Astrocyte of the cerebellum (primary cell): ENCODE measurements at regions not wholly inside any gene's neighbourhood (a gene's known extent, or its start where the extent isn't known, plus 50 kb on each side); places are given as distances from the start of the nearest gene placed in this dataset.

ENCODE experiments used
- DNase-seq: peaks from one replicate; pipeline ENCODE4 v3.0.0-alpha.2; 2011; ENCODE audit warnings: low read depth
- H3K4me3 ChIP-seq: 2 replicates; pipeline ENCODE4 v1.5.1; 2011; ENCODE audit warnings: mild to moderate bottlenecking, low read depth, low read length, moderate library complexity
- in situ Hi-C: cut with HindIII; loops from 2 replicates; pipeline ENCODE4 v1.10.0; 2017; ENCODE audit warnings: low sequenced_read_pairs
- TF ChIP-seq, protein P1 (sequence below): IDR thresholded peaks from 2 replicates; pipeline ENCODE4 v1.5.1; 2012; ENCODE audit warnings: low read length, low read depth, moderate library complexity, mild to moderate bottlenecking; ENCODE audit errors: missing control alignments

DNA sequence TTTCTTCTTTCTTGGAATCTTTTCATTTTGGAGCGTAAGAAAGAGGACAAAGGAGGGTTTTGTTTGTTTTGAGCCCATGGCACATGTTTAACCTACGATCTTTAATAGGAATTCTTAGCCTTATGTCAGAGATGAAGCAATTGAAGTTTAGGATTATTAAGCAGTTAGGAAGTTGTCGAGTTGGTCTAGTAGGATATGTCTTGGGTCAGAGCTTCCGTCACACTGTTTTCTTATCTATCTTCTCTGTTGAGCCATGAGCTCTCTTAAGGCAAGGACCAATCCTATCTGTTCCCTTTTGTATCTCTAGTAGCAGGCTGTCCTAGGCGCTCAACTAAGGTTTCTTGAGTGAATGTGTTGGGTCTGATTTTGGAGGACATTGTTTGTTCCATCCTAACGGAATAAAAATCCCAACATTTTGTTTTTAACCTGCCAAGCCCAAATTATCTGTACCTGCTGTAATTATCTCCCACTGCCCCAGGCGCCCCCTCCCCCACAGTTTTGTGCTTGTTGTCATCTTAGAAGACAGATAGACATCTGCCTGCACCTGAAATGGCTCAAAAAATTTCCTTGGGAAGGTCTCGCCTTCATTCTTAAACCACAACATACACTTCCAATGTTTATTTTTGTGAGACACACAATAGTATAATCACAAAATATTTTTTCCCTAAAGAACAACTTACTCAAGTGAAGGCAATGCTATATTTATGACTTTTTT, 95.3 kb upstream of the GADD45A start:
- in situ Hi-C loops = no loop called here
- H3K4me3 ChIP-seq = no peak overlapping the region
- DNase-seq = no peak
- TF ChIP-seq, protein P1, sequence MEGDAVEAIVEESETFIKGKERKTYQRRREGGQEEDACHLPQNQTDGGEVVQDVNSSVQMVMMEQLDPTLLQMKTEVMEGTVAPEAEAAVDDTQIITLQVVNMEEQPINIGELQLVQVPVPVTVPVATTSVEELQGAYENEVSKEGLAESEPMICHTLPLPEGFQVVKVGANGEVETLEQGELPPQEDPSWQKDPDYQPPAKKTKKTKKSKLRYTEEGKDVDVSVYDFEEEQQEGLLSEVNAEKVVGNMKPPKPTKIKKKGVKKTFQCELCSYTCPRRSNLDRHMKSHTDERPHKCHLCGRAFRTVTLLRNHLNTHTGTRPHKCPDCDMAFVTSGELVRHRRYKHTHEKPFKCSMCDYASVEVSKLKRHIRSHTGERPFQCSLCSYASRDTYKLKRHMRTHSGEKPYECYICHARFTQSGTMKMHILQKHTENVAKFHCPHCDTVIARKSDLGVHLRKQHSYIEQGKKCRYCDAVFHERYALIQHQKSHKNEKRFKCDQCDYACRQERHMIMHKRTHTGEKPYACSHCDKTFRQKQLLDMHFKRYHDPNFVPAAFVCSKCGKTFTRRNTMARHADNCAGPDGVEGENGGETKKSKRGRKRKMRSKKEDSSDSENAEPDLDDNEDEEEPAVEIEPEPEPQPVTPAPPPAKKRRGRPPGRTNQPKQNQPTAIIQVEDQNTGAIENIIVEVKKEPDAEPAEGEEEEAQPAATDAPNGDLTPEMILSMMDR = no peak

DNA sequence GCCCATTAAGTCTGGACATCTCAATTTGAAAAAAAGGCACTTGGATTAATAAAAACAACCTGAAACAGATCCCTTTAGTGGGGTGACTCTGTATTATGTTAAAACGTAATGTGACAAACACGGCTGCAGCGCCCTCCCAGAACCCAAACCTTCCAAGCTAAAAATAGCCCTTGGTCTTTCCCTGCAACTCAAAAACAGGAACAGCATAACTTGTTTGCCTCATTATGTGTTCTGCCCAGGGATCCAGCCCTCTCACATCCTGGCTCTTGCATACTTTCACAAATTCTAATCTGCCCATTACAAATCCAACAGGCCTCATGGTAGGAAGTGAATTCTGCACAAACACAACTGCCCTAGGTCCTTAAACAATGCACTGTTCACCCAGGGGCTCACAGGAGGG, 94.7 kb upstream of the GADD45A start:
- TF ChIP-seq, protein P1 = no peak
- DNase-seq = no peak
- in situ Hi-C loops = no loop called here
- H3K4me3 ChIP-seq = no peak overlapping the region

DNA sequence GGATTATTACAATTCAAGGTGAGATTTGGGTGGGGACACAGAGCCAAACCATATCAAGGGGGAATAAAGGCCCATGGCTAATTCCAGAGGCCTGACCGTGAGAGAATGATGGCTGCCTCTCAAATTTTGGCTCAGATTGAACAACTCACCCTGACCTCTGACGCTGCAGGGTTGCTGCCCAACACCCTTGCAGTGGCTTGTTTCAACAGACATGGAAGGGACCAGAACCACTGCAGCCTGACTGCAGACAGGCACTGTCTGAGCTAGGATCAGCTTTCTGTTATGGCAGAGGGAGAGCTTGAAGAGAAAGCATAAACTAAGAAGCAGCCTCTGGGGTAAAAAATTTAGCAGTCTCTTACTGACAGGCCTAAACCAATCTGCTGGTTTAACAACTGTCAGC, 90.2 kb upstream of the GADD45A start:
- DNase-seq = no peak
- H3K4me3 ChIP-seq = no peak overlapping the region
- in situ Hi-C loops = no loop called here
- TF ChIP-seq, protein P1 = no peak

DNA sequence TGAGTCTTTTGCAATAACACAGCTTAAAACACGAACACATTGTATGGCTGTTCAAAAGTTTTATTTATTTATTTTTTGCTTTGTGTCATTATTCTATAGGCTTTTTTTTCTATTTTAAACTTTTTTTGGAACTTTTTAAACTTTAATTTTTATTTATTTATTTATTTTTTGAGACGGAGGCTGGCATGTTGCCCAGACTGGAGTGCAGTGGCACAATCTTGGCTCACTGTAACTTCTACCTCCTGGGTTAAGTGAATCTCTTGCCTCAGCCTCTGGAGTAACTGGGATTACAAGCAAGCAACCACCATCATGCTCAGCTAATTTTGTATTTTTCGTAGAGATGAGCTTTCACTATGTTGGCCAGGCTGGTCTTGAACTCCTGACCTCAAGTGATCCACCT, 88.3 kb upstream of the GADD45A start:
- DNase-seq = no peak
- H3K4me3 ChIP-seq = no peak overlapping the region
- in situ Hi-C loops = no loop called here
- TF ChIP-seq, protein P1 = no peak

DNA sequence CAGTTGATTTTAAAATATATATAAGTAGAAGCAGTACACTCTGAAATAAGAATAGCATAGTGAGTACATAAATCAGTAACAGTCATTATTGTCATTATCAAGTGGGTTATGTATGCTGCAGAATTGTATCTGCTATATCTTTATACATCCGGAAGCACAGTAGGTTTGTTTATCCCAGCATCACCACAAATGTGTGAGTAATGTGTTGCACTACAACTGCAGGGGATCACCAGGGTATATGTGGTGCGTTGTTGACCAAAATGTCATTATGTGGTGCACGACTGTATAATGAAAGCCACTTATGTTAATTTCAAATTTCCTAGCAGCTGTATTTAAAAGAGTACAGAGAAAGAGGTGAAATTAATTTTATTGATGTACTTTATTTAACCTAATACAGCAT, 87.7 kb upstream of the GADD45A start:
- in situ Hi-C loops = no loop called here
- DNase-seq = no peak
- no peak overlapping the region for H3K4me3 ChIP-seq

DNA sequence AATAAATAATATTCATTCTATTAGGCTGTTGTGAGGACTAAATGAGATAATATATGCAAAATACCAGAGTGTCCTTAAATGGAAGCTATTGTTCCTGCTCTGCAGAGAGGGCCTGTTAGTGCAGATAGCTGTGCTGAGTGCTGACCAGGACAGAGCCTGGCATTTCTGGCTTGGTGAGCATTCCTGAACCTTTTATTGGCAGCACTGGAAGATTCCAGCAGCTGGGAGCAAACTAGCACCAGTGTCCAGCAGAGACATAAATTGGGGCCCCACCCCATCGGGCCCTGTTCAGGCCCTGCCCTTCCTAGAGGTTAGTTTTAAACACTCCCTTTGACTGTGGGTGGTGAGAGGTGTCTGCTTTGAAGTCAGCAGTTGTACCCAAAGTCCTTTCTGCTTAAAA, 85.9 kb upstream of the GADD45A start:
- H3K4me3 ChIP-seq = no peak overlapping the region
- TF ChIP-seq, protein P1 = no peak
- in situ Hi-C loops = no loop called here
- DNase-seq = no peak

More for the DNA sequence above, 87.7 kb upstream of the GADD45A start:
- TF ChIP-seq, protein P1 = no peak
